HG02973 (cell line): ENCODE measurements at regions not wholly inside any gene's neighbourhood (a gene's known extent, or its start where the extent isn't known, plus 50 kb on each side); places are given as distances from the start of the nearest gene placed in this dataset.
"Not testable (repeated sequence)": the region's sequence is repeated elsewhere in the genome, so short reads cannot be mapped to it uniquely, and the experiment has no call there.

ENCODE experiments used
- ATAC-seq: cut with Tn5 transposase; IDR thresholded peaks from one replicate; pipeline ENCODE4 v1.9.1; 2021; ENCODE audit warnings: moderate library complexity; ENCODE audit not compliant: unreplicated experiment

DNA sequence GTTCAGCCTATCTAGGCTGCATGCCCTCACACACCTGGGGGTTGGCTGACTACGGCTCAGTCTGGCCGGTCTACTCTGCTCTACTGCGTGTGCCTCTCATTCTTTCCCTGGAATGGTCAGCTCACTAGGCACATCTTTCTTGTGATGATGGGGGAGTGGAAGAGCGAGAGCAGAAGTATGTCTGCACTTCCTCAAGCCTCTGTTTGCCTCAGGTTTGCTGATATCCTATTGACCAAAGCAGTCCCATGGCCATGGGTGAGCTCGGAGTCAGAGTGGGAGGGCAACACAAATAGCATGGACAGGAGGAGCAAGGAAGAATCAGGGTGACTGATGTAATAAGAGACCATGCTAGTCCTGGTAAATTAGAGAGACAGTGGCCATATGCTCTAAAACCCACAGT is 167.9 kb upstream of the PRICKLE2 start:
- ATAC-seq, result no peak

DNA sequence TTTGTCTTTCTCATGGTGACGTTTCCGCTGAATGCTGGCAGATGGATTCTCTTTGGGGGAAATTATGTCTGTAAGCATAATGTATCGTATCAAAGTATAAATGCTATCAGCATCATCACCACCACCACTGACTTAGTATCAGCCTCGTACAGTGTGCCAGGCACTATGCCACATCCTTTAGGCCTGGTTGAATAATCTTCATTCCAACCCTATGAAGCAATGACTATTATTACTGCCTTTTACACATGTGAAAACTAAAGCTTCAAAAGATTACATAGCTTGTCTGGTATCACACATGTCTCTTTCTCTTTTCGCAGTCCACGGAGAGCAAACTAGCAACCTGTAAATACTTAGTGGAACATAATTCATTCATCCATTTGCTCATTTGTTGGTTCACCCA is 166.7 kb upstream of the PRICKLE2 start:
- no peak for ATAC-seq

DNA sequence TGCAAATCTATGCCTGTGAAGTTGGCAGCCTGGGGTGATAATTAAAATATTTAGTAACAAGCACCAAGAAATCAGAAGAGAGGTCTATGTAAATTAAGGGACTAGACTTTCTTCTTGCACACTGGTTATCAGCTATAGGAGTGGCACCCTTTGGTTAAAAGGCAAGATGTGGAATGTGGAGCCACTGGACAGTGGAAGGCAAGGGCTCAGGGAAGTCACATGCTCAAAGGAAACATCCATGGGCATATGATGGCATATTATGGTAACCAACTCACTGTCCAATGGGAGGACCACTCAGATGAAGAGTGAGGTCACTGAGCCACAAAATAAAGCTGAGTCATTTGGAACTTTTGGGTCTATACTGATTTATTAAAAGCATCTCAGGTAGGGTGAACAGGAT is 165.6 kb upstream of the PRICKLE2 start:
- no peak for ATAC-seq

DNA sequence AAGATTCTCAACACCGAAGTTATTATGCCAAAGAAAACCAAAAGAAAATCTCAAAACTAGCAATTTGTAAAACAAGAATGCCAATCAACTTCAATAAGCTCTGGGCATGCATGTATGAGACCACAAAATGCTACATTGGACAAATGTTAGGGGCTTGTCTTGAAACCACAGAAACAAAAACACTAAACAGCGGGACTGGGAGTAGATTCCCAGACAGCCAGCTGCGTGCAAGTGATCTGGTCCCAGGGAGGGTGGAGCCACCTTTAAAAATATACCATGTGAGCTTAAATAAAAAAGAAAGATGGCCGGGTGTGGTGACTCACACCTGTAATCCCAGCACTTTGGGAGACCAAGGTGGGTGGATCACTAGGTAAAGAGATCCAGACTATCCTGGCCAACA is 163.6 kb upstream of the PRICKLE2 start:
- no peak for ATAC-seq

DNA sequence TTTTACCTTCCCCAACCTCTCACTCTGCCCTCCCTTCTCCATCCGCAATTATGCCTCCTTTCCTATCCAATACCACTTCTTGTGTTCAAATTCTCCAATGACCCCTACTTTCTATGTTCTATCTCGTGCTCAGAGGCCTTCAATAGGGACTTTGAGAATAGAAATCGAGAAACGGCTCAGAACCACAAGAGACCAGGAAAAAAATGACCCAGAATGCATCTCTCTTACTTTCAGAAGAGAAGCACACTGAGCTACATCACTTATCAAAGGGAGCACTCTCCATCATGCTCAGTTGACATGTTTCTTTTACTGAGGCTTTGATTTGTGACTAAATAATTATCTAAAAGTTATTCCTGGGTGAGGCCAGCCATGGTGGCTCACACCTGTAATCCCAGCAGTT is 162.4 kb upstream of the PRICKLE2 start:
- no peak for ATAC-seq

DNA sequence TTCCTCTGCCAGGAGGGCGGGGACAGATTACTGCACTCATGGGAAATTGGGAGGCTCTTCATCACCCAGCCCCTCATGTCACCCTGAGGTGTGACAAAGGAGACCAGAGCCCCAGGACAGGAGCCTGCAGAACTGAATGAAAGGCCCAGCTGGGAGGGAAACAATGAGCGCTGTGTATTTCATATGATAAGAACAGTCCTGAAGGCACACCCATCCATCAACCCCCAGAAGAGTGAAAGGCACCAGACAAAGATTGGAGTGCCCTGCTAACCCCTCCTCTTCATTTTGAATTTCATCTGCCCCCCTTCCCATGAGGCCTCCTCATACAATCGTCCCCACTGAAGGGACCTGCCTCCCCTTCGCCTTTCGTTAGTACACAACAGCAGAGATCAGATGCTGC is 160.0 kb upstream of the PRICKLE2 start:
- no peak for ATAC-seq

DNA sequence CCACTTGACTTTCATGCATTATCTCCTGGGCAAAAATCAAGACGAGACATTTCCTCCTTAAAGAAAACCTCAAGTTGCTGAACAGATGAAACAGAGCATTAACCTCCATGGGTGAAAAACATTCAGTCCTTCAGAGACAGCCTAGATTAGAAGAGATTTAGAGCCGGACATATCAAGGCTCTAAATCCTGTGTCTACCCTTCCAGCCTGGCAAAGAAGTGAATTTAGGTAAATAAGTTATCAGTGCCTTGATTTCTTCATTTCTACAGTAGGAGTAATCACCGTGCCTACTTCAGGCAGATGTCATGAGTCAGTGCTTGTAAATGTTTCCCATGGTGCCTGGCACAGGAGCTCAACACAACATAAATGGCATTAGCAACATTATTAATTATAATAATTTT is 159.3 kb upstream of the PRICKLE2 start:
- ATAC-seq, result no peak

DNA sequence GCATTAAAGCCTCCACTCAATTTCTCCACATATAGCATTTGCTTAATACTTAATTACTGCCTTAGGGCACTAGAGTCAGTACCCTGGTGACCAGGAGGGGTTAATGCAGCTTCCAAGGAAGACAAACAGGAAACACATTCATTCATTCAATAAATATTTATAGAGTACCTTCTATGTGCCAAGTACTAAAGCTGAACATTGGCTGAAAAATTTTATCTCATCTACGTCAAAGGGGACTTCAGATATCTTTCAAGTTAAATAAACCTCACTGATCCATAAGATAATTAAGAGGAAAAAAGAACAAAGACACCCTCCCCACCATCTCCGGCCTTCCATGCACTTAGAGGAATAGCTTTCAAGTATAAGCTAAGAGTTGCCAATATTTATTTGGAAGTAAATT is 156.9 kb upstream of the PRICKLE2 start:
- ATAC-seq, result no peak

DNA sequence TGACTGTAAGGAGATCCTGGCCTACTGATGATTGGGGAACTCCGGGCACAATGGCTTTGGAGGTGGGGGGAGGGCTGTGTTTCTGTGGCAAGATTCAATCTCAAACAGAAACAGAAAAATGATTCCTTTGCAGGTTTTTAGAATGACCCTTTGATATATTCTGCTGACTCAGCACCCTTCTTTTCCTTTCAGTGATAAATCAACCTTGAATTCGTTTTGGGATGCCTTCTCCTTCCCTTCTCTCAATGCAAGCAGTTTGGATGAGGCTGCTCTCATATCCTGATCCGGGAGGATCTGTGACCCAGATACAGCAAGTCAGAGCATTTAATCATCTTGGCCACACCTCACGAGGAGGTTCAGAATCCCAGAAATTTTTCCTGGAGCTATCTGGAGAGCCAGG is 156.1 kb upstream of the PRICKLE2 start:
- no peak for ATAC-seq

DNA sequence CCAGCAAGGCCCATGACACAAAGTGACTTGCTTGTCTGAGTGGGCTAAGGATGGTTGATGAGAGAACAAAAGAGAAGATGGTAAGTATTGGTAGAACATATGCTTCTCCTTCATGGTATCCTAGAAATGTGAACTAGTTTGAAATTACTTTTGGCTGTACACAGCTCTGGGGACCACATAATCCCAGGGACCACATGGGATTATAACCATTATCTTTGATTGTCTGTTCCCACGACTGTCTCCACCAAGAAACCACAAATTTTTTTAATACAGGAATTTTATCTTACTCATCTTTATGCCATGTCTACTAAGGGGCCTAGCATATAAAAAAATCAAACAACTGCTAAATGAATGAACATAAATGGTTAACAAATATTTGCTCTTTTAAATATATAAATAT is 155.3 kb upstream of the PRICKLE2 start:
- ATAC-seq, result no peak

DNA sequence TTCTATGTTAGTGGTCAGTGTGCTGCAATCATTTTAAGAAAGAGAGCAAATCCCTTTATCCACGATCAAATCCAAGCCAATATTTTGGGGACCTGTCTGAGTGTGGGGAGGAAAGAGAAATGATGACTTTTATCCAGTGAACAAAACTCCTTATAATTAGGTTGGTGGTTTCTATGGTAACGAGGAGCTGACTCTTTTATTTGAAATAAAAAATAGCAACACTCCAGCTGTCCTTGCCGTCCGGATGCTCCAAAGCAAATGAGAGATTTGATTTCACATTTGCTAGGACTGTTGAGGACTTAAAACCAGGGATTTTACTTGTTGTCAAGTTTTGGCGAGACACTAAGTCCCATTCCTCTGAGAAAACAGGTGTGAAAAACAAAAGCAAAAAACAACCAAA is 154.0 kb upstream of the PRICKLE2 start:
- no peak for ATAC-seq

DNA sequence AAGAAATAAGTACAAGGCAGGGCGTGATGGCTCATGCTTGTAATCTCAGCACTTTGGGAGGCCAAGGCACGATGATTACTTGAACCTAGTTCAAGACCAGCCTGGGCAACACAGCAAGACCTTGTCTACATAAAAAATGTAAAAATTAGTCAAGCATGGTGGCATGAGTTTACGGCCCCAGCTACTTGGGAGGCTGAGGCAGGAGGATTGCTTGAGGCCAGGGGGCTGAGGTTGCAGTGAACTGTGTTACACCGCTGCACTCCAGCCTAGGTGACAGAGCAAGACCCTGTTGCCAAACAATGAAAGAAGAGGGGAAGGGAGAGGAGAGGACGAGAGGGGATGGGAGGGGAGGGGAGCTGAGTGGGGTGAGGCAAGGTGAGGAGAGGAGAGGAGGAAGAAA is 152.7 kb upstream of the PRICKLE2 start:
- no peak for ATAC-seq

DNA sequence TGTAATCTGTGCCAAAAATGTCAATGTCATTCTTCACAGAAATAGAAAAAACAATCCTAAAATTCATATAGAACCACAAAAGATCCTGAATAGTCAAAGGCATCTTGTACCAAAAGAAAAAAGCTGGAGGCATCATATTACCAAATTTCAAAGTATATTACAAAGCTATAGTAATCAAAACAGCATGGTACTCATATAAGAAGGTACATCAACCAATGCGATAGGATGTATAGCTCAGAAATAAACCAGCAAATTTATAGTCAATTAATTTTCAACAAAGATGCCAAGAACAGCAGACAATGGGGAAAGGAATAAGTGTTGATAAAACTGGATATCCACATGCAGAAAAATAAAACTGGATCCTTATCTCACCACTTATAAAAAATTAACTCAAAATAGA is 150.5 kb upstream of the PRICKLE2 start:
- no peak for ATAC-seq

DNA sequence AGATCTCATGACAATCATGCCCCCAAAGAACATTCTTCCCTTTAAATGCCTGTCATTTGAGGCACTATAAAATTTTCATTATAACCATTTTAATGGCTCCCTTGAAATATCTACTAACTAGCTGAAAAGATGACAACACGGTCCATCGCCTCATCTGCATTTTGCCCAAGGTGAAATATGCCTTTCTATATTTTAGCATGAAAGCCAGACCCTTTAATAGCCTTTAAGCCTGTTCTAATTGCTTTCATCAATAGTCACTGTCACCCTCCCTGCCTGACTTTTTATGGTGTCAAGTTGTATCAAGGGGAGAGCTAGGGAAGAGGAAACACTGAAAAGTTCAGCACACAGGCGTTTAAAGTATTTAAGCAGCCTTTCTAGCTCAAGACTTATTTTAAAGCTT is 144.1 kb upstream of the PRICKLE2 start:
- no peak for ATAC-seq

DNA sequence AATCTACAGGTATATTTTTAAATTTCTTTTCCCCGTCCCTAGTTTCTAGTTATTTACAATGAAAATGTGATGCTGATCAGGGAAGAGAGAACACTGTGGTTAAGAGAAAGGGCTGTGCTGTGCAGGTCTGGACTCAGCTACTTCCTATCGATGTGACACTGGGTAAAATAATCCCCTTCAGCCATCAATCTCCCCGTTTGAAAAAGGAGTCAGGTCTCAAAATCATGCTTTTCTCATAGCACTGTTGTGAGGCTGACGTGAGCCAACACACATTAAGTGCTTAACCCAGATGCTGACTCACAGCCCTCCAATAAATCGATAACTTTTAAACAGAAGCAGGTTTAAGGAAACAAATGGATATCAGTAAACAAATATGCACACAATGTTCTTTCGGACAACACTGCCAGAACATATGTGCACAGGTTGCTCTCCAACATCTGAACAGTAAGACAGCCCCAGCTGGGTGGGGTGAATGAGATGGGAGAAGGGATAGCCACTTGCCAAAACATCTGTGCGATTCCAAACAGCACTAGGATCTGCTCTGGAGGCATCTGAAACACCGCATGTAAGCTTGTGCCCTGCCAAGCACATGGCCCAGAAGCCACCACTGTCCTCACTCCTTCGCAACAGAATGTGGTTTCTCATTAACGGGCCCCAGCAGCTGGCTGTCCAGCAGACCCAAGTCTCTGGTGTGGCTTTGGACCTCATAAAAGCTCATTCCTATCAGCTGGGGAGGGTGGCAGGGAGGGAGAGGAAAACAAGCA is 143.2 kb upstream of the PRICKLE2 start:
- ATAC-seq, result no peak

DNA sequence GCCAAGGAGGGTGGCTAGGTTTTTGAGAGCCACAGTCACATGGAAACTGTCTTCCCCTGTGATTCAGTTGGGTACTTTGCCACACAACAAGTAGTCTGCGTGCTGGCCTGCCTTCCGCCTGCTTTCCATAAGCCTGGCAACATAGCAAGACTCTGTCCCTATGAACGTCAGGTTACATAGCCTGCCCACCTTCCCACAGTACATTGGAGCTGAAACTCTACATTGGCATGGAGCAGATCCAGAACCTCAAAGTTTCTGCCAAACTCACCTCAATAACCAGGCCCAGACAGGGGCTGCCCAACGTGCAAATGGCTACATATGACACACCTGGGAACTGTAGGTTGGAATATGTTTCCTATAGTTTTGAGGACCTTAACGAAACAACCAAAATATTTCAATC is 140.6 kb upstream of the PRICKLE2 start:
- ATAC-seq, result no peak

DNA sequence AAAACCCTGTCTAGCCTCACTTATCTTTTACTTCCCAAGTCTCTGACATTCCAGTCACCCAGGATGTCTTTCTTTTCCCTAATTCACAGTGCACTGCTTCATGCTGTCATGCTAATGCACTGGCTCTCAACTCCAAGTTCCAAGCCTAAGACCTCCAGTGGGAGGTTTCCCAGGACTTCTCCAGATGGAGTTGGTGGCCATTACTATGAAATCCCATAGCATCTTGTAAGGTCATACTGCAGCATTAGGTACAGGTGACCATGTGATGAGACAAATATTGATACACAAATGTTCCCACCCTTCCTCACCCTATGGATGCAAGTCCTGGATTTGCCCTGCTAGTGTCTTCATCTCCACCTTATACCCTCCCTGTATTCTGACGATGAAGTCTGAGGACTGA is 138.6 kb upstream of the PRICKLE2 start:
- no peak for ATAC-seq

DNA sequence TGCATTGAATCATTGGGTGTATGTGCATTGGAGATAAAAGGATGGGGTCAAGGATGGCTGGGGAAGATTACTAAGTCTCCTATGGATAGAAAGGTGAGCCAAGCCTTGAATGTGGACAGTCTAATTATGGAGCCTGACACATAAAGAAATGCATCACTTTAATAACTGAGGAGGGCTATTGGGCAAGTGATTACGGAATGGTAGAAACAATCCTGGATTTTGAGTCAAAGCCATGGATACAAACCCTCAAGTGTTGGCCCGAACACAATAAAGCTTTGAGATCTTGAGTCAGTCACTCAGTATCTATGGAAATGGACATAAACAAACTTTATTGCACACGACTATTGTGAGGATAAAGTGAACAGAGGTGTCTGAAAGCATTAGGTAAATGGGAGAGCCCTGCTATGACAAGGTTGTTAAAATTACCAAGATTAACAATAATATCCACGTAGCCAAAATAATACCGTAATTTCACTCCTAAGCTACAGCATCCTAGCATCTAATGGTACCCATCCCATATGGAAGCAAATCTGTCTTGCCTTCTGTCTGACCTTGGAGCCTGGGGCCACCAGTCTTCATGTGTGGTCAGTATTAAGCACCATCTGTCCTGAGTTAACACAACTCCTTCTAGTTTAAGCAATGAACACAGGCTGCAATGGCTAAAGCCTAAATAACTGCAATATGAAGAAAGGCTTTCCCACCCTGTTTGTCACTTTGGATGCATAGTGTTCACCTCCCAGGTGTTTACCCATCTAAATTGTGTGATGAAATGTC is 136.9 kb upstream of the PRICKLE2 start:
- no peak for ATAC-seq

DNA sequence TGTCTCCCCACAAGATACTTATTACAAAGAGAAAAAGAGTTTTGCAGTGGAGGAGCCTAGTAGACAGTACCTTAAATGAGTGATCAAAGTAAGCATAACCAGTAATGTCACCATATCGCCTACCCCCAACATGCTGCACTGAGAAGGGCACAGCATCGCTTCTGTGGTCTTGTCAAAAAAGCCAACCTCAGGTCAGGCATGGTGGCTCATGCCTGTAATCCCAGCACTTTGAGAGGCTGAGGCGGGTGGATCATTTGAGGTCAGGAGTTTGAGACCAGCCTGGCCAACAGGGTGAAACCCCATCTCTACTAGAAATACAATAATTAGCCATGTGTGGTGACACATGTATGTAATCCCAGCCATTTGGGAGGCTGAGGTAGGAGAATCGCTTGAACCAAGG is 135.8 kb upstream of the PRICKLE2 start:
- ATAC-seq, result not testable (repeated sequence)

DNA sequence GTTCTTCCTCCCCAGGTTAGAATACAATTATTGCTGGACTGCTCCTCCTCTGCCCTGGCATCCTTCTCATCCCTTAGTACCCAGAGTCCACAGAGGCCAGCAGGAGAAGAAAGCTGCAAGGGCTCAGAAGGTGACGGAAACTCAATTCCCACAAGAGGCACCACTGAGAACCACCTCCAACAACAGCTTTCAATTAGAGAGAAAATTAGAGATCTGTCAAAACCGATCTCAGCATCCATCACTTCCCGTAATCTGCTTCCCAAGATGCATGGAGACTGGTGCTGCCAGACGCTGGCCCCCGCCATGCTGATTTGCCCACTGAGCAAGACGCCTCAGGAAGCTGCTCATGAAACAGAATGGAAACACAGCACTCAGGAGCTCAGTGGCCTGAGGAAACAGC is 135.0 kb upstream of the PRICKLE2 start:
- ATAC-seq, result no peak

DNA sequence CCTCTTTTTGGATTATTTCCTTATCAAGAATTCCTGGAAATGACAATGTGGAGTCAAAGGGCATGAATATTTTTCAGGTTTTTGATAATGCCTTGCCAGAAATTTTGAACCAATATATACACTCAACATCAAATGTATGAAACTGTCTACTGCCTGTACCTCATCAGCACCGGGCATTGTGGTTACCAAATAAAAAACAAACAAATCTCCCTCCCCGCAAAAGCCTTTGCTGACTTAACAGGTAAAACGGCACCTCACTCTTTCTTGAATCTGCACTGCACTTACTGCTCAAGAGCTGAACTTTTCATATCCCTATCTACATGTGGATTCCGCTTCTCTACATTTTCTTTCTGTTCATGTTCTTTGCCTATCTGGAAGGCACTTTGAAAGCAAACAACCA is 134.5 kb upstream of the PRICKLE2 start:
- ATAC-seq, result no peak

DNA sequence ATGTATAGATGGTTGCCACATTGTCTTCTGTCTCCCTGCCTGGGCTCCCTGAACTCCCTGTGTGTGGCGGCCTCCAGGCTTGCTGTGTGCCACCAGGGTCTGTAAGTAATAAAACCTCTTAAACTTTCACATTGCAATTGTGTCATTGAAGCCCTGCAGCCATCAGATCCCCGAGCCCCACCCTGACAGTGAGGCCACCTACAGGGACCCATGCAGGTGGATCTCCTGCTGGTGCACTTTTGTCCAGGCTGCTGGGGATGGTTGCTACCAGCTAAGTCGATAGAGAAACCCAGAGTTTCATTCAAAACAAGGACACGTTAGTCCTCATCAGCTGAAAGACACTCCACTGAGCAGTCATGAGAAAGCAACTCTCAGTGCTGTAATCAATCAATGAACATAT is 133.6 kb upstream of the PRICKLE2 start:
- ATAC-seq, result no peak

DNA sequence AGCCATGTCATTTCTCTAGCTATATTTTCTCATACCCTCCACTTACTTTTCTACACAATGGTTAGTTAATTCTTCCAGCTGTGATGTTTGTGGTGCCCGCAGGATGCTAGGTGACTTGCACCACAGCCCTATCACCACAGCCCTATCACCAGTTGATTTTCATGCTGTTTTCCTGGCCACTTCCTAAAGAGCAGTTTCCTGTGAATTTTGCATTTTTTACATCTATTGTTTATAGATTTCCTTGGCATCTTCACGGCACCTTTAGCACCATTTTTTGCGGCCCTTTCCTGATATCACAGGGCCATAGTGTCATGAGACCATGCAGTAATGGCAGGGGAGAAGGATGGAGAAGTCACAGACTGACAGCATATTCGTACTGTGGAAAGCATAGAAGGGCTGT is 132.9 kb upstream of the PRICKLE2 start:
- no peak for ATAC-seq
